ENCODE measurements at regions not wholly inside any gene's neighbourhood (a gene's known extent, or its start where the extent isn't known, plus 50 kb on each side); places are given as distances from the start of the nearest gene placed in this dataset.

DNA sequence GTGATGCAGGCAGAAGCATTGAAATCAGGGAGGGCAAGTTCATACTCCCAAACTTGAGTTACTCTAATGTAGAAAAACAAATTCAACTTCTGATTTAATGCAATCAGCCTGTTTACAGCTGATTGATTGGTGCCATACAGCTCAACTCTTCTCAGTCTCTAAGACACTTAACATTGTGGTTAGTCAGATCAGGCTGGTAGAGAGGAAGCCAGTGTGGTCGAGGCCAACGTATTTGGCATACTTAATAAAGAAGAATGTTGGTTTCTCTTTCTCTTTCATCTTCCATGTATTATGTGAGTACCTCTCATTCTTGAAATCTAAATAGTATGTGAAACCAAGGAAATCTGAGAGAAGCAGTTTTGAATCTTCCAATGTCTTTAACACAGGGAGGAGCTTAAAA is 255.0 kb upstream of the SLITRK1 start:
- no peak overlapping the region for H3K4me3 ChIP-seq (ENCODE audit: low read depth, low read length)
- TF ChIP-seq, protein P1, sequence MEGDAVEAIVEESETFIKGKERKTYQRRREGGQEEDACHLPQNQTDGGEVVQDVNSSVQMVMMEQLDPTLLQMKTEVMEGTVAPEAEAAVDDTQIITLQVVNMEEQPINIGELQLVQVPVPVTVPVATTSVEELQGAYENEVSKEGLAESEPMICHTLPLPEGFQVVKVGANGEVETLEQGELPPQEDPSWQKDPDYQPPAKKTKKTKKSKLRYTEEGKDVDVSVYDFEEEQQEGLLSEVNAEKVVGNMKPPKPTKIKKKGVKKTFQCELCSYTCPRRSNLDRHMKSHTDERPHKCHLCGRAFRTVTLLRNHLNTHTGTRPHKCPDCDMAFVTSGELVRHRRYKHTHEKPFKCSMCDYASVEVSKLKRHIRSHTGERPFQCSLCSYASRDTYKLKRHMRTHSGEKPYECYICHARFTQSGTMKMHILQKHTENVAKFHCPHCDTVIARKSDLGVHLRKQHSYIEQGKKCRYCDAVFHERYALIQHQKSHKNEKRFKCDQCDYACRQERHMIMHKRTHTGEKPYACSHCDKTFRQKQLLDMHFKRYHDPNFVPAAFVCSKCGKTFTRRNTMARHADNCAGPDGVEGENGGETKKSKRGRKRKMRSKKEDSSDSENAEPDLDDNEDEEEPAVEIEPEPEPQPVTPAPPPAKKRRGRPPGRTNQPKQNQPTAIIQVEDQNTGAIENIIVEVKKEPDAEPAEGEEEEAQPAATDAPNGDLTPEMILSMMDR (IDR thresholded peaks at IDR 0.05; ENCODE audit: low read depth, low read length), result no peak

DNA sequence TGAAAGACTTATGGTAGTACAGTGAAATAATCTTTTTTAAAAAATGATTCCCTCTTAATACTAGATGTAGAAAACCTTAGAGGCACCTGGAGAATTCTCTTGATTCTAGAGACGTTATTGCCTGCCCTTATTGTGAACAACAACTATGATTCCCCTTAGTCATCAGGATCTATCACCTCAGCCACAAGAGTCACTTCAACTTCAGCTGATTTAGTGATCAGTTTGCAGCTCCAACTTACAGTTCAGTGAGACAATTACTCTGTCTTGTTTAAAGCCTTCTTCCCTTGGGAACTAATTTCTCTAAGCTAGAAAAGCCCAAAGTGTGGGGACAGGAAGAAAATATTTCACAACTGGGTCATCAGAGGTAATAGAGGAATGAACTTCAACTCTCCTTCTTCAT is 254.3 kb upstream of the SLITRK1 start:
- no peak overlapping the region for H3K4me3 ChIP-seq (ENCODE audit: low read depth, low read length)
- TF ChIP-seq, protein P1 (IDR thresholded peaks at IDR 0.05; ENCODE audit: low read depth, low read length), result no peak

DNA sequence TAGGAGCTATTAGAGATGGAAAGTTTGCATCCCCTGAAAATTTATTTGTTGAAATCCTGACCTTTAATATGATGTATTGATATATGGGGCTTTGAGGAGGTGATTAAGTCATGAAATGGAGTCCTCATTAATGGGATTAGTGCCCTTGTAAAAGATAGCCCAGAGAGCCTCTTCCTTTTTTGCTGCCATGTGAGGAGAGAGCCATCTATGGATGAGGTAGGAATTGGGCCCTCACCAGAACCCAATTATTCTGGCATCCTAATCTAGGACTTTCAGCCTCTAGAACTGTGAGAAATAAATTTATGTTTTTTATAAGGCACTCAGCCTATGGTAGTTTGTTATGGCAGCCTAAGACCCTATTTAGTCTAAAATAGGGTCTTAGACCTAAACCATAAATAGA is 250.2 kb upstream of the SLITRK1 start:
- TF ChIP-seq, protein P1 (IDR thresholded peaks at IDR 0.05; ENCODE audit: low read depth, low read length), result no peak
- H3K4me3 ChIP-seq (ENCODE audit: low read depth, low read length), result no peak overlapping the region

DNA sequence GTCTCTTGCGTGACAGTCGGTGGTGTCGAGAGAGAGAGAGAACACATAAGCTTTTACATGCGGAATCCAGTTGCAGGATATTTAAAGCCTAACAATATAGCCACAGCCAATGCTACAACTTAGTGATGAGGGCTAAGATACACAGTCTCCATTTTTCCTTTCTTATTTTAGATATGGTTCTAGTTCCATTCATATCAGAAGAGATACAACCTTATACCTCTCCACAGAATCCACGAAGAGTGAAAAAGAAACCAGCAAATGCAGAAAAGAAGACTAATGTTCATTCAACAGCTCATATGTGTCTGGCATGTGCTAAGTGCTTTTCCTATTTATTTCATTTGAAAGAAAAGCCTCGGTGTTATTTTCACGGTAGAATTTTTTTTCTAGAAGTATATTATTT is 249.0 kb upstream of the SLITRK1 start:
- TF ChIP-seq, protein P1 (IDR thresholded peaks at IDR 0.05; ENCODE audit: low read depth, low read length), result no peak
- no peak overlapping the region for H3K4me3 ChIP-seq (ENCODE audit: low read depth, low read length)

DNA sequence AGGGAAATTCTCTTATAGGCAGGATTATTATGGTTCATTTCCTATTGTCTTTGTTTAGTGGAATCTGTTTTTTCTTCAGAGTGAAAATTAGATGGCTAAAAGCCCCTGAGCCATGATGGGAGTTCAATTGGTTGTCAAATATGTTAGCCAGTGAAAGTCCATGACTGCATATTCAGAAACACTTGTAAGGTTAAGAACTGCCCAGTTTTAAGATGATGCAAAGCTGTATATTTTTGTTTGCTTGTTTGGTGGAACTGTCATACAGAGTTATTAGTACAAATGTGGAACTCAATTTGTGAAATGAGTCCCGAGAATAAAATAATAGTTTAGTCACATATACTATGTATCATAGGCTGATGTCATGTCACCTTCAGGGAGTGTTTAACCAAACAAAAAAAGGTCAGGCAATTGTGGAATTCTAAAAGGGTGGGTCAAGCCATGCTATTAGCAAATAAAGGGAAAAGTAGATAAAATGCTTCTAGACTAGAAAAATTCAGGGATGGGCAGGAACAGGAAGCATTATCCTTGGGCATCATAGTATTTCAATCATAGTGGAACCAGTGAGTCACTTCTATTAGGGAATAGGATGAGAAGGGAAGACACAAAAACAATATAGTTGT is 248.3 kb upstream of the SLITRK1 start:
- no peak overlapping the region for H3K4me3 ChIP-seq (ENCODE audit: low read depth, low read length)
- TF ChIP-seq, protein P1 (IDR thresholded peaks at IDR 0.05; ENCODE audit: low read depth, low read length), result no peak

DNA sequence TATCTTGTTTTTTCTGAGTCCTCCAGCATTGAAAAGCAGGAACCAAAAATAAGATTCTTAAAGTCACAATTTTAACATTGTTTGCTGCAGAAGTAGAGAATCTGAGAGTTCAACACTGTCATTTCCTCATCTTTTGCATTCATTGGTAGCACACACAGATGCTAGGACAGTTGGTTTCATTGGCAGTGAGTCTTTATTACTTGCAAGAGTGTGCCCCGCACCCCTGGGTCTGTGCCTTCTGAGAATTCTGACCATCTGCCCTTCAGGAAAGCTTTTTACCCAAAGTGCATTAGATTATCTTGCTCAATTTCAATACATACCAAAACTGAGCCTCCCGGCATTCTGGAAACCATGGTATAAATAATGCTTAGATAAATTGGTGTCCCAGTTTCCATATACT is 247.7 kb upstream of the SLITRK1 start:
- H3K4me3 ChIP-seq (ENCODE audit: low read depth, low read length), result no peak overlapping the region
- TF ChIP-seq, protein P1 (IDR thresholded peaks at IDR 0.05; ENCODE audit: low read depth, low read length), result no peak

DNA sequence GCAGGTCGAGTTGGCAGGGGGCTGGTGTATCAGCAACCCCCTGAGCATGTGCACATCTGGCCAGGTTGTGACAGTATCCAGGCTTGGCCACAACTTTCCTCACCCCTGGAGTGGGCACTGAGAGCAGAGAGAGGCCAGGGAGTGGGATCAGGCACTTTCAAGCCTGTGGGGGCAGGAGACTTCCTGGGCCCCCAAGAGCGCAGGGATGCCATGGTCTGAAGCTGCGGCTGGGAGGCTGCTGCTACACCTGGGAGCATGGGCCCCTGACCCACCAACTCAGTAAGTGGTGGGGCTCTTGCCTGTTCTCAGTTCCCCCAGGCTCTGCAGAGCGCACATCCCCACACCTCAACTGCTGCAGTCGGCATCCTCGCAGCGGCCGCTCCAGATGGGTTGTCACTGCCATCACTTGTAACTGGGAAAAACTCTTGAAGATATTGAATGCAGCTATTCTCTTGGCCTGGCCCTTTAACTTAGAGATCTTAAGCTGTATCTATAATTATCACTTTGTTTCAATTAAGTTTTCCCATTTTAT is 245.4 kb upstream of the SLITRK1 start:
- TF ChIP-seq, protein P1 (IDR thresholded peaks at IDR 0.05; ENCODE audit: low read depth, low read length), result no peak

More for the DNA sequence above, 245.4 kb upstream of the SLITRK1 start:
- no peak overlapping the region for H3K4me3 ChIP-seq (ENCODE audit: low read depth, low read length)
